Osteoblast (primary cell): ENCODE measurements at regions not wholly inside any gene's neighbourhood (a gene's known extent, or its start where the extent isn't known, plus 50 kb on each side); places are given as distances from the start of the nearest gene placed in this dataset.

Experiments
- DNase-seq: peaks from one replicate; pipeline ENCODE4 v3.0.0; 2011; ENCODE audit warnings: low spot score, mixed read lengths; ENCODE audit not compliant: insufficient read length; ENCODE audit errors: missing footprints
- H2AFZ ChIP-seq: 2 replicates; pipeline ENCODE4 v1.6.0; 2011; ENCODE audit warnings: mild to moderate bottlenecking, low read length
- H3K27ac ChIP-seq: 2 replicates; pipeline ENCODE4 v1.5.1; 2011; ENCODE audit warnings: mild to moderate bottlenecking, low read depth, low read length, moderate library complexity
- H3K27me3 ChIP-seq: 2 replicates; pipeline ENCODE4 v1.6.0; 2012; ENCODE audit warnings: mild to moderate bottlenecking, control low read depth, inconsistent platforms, low read length, moderate library complexity; ENCODE audit not compliant: insufficient read depth
- H3K36me3 ChIP-seq: 2 replicates; pipeline ENCODE4 v1.5.1; 2011; ENCODE audit warnings: mild to moderate bottlenecking, low read length, control low read depth, moderate library complexity; ENCODE audit not compliant: insufficient read depth
- H3K4me1 ChIP-seq: 2 replicates; pipeline ENCODE4 v1.5.1; 2011; ENCODE audit warnings: mild to moderate bottlenecking, low read length, control low read depth, moderate library complexity; ENCODE audit not compliant: insufficient read depth
- H3K4me2 ChIP-seq: 2 replicates; pipeline ENCODE4 v1.6.0; 2011; ENCODE audit warnings: mild to moderate bottlenecking, low read length; ENCODE audit not compliant: insufficient read depth
- H3K4me3 ChIP-seq: fragments of 200-600 bp; sonication (generic); 3 replicates; pipeline ENCODE4 v1.5.1; 2012; ENCODE audit warnings: mild to moderate bottlenecking, low read length, inconsistent platforms; ENCODE audit not compliant: insufficient read depth
- H3K79me2 ChIP-seq: 2 replicates; pipeline ENCODE4 v1.6.0; 2012; ENCODE audit warnings: mild to moderate bottlenecking, low read length, control low read depth, inconsistent platforms; ENCODE audit not compliant: insufficient read depth
- H3K9me3 ChIP-seq: 2 replicates; pipeline ENCODE4 v1.5.1; 2011; ENCODE audit warnings: low read depth, low read length, control low read depth
- H4K20me1 ChIP-seq: 2 replicates; pipeline ENCODE4 v1.6.0; 2012; ENCODE audit warnings: mild to moderate bottlenecking, low read length, control low read depth; ENCODE audit not compliant: insufficient read depth
- TF ChIP-seq, protein P1 (sequence below): IDR thresholded peaks from 2 replicates; pipeline ENCODE4 v1.5.1; 2011; ENCODE audit warnings: mild to moderate bottlenecking, low read depth, low read length, moderate library complexity; ENCODE audit errors: extremely low read depth

DNA sequence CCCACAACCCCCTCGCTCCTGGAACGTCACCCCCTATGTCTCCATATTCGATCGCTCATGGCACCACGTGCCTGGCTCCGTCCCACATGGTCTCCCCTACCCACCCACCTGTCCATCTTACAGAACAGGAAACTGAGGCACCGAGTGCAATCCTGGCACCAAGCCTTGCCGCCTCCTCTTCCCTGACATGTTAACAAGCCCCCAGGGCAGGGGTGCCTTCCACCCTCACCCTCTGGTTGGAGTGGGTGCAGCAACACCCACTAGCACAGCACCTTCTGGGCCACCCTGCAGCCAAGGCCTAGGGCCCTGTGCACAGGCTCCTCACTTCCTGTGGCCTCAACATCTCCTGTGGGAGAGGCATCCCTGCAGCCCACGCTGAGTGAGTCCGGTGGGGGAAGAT, 110.3 kb downstream of the RFLNA start:
- Histone ChIP-seq H4K20me1 (peaks cover 33% of the 10 kb centered on the region), H3K36me3 (peaks cover 35% of the 10 kb centered on the region), H3K4me2 (no peak overlapping the region), H3K27ac (no peak overlapping the region), H3K79me2 (peaks cover 25% of the 10 kb centered on the region), H3K9me3 (no peaks in the 10 kb centered on the region), H3K4me1 (peaks cover 10% of the 10 kb centered on the region), H3K27me3 (no peaks in the 10 kb centered on the region), H2AFZ (no peak overlapping the region), H3K4me3 (no peak overlapping the region)
- DNase-seq, result no peak
- TF ChIP-seq, protein P1, sequence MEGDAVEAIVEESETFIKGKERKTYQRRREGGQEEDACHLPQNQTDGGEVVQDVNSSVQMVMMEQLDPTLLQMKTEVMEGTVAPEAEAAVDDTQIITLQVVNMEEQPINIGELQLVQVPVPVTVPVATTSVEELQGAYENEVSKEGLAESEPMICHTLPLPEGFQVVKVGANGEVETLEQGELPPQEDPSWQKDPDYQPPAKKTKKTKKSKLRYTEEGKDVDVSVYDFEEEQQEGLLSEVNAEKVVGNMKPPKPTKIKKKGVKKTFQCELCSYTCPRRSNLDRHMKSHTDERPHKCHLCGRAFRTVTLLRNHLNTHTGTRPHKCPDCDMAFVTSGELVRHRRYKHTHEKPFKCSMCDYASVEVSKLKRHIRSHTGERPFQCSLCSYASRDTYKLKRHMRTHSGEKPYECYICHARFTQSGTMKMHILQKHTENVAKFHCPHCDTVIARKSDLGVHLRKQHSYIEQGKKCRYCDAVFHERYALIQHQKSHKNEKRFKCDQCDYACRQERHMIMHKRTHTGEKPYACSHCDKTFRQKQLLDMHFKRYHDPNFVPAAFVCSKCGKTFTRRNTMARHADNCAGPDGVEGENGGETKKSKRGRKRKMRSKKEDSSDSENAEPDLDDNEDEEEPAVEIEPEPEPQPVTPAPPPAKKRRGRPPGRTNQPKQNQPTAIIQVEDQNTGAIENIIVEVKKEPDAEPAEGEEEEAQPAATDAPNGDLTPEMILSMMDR, result no peak

DNA sequence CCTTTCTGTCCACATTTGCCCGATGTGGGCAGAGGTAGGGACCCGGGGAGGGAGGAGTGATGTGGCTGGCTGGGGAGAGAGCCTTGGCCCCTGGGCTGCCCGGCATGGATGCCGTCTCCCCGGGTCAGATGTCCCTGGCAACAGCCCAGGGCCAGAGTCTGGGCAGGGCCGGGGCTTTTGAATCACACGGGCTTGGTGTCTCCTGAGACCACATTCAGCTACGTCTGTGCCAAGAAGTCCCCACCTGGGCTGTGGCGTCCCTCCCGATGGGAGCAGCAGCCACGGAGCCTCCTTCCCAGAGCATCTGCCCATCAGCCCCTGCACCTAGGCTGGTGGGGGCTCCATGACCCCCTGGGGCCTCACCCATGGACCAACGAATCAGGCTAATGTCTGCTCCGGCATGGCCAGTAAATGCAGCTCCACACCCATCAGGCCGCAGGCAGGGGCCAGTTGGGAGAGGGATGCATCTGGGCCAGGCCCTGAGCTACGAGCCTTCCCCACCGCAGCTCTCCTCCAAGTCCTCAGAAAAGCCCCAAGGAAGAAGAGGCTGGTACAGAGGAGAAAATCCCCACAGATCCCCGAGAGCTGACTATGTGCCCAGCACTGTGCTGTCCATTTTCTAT, 109.4 kb downstream of the RFLNA start:
- Histone ChIP-seq H3K79me2 (peaks cover 20% of the 10 kb centered on the region), H3K27me3 (no peaks in the 10 kb centered on the region), H2AFZ (no peak overlapping the region), H3K4me2 (no peak overlapping the region), H3K4me3 (no peak overlapping the region), H3K4me1 (peaks cover 10% of the 10 kb centered on the region), H4K20me1 (peaks cover 38% of the 10 kb centered on the region), H3K9me3 (no peaks in the 10 kb centered on the region), H3K36me3 (peaks cover 36% of the 10 kb centered on the region), H3K27ac (no peak overlapping the region)
- peak; percentile 90 for DNase-seq
- TF ChIP-seq, protein P1, result no peak

DNA sequence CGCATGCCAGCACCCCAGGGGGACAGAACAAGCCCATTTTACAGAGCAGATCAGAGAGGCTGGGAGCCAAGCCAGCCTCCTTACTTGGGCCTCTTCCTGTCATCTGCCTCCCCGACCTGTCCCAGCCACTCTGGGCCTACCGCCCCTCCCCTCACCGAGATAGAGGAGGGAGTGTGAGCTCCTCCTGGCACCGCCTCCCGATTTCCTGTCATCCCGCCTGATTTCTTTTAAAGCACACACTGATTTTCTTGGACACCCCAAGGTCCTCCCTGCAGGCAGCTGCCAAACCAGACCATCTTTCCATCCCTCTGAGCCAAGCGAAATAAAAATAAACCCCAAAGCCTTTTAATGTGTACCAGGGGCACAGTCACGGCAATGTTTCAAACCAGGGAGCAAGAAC, 108.4 kb downstream of the RFLNA start:
- Histone ChIP-seq H4K20me1 (peaks cover 48% of the 10 kb centered on the region), H3K9me3 (no peaks in the 10 kb centered on the region), H3K4me1 (peaks cover 10% of the 10 kb centered on the region), H3K27ac (no peak overlapping the region), H3K27me3 (no peaks in the 10 kb centered on the region), H3K79me2 (peaks cover 14% of the 10 kb centered on the region), H3K36me3 (peaks cover 32% of the 10 kb centered on the region), H2AFZ (no peak overlapping the region), H3K4me3 (no peak overlapping the region), H3K4me2 (no peak overlapping the region)
- TF ChIP-seq, protein P1, result no peak
- DNase-seq, result no peak

DNA sequence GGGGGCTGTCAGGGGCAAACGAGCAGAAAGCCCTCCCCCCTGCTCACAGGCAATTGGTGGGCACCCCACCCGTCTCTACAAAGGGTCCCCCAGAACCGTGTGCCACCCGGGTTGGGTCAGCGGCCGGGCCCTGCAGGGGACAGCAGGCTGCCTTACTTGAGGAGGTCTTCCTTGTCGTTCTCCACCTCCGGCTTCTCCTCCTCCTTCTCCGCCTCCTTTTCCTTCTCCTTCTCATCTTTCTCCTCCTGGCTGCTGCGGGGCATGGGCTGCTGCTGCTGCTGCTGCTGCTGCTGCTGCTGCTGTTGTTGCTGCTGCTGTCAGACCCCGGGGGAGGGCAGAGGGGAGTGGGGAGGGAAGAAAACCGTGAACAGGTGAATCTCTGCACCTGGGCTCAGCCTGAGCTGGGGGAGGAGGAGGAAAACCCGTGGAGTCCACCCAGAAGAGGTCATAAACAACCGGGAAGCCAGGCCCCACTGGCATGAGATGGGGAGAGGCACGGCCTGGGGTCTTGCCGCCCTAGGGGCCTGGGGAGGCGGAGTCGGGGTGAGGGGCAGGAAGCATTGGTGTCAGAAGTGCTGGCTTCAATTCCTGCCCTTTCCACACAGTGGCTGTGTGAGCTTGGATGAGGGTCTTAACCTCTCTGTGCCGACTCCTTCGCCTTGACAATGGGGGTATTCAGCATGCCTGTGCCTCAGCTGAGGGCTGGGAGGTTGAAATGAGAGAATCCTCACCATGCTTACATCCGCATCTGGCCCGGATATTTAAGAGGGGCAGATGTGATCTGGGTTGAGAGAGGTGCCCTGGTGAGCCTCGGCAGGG, 107.6 kb downstream of the RFLNA start:
- H3K27me3 ChIP-seq, result no peaks in the 10 kb centered on the region
- peaks cover 14% of the 10 kb centered on the region for H3K79me2 ChIP-seq
- peaks cover 33% of the 10 kb centered on the region for H3K36me3 ChIP-seq
- TF ChIP-seq, protein P1, result no peak
- no peak for DNase-seq
- H4K20me1 ChIP-seq, result peaks cover 53% of the 10 kb centered on the region
- H3K4me1 ChIP-seq, result peaks cover 10% of the 10 kb centered on the region
- H3K9me3 ChIP-seq, result no peaks in the 10 kb centered on the region
- no peak overlapping the region for H3K4me3 ChIP-seq
- no peak overlapping the region for H3K4me2 ChIP-seq
- no peak overlapping the region for H2AFZ ChIP-seq
- H3K27ac ChIP-seq, result no peak overlapping the region
